COLO829 (cell line): ENCODE measurements at regions not wholly inside any gene's neighbourhood (a gene's known extent, or its start where the extent isn't known, plus 50 kb on each side); places are given as distances from the start of the nearest gene placed in this dataset.
"Not testable (repeated sequence)": the region's sequence is repeated elsewhere in the genome, so short reads cannot be mapped to it uniquely, and the experiment has no call there.

ENCODE experiments used
- DNase-seq: peaks from one replicate; pipeline ENCODE4 v3.0.0; 2012; ENCODE audit warnings: low spot score

DNA sequence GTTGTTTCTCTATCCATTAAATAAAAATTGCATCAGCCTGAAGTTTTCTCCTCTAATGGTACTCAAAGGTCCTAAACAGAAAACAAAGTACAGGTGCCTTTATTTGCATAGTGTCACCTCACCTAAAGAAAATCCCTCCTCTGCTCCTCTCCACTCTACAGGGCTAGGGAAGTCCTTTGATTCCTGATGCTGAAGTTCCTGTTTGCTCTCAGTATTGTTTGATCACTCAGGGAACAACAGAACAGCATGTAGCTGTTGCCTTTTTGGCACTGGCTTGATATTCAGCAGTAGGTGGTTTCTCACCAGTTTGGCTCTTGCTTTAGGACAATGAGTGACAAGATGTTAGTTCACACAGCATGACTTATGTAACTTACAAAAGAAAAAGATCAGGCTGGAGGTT lies 156.2 kb upstream of the SLC7A11 start:
- no peak for DNase-seq

DNA sequence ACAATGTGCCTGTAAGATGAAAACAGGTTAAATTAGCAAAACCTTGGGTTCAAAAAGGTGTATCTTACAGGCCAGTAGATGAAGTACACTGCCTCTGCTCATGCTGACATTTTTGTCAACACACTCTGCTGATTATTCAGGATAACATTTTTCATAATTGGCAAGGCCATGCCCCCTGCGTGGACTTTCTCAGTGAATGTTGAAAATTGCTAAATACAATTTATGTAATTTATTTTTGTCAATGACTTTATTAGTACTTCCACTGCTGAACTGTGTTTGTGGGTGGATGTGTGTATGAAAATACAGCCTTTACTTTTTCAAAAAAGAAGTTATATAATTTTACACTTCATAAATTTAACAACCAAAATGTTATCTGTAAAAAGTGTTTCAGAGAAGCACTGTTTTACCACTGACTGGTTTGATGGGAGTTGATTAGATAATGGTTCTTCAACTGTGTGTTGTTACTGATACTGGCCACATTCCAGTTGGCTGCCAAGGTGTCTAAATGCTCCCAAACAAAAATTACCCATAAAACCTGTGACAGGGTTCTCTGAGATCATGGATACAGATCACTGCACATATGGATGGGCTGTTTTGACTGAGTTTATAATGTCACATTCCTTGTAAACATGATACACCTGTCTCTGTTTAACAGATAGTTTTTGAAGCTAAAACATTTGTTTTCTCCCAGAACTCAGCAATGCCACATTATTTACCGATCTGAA lies 151.9 kb upstream of the SLC7A11 start:
- no peak for DNase-seq

DNA sequence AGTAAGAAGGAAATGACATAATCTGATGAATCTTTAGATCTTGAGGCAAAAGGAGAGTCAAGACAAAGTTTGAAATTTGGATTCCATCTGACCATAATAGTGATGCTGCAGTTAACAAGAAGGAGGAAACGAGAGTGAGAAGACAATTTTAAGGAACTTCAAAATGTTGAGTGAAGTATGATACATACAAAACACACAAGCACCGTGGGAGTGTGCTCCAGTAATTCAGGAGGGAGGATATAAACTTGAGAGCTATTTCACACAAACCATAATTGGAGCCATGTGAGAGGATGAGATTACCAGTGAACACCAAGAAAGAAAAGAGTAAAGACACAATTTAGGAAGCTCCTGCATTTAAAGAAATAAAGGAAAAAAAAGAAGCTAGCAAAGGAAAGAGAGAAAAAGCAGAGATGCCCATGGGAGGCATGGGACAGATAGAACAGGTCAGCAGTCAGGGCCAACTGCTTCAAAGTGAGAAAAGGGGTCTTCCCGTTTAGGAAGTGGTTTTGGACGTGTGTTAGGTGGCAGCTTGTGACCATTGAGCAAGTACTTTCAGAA lies 150.7 kb upstream of the SLC7A11 start:
- DNase-seq: no peak

- no peak for DNase-seq
These were observed 148.0 kb upstream of the SLC7A11 start for GRCh38 chr4:138389976-138390685.

DNA sequence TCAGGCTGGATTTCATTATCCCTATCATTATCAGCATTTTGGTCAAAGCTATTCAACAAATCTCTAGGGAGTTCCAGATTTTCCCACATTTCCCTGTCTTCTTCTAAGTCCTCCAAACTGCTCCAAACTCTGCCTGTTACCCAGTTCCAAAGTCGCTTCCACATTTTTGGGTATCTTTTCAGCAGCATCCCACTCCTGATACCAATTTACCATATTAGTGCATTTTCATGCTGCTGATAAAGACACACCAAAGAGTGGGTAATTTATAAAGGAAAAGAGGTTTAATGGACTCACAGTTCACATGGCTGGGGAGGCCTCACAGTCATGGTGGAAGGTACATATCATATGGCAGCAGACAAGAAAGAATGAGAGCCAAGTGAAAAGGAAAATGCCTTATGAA lies 132.8 kb upstream of the SLC7A11 start:
- DNase-seq: no peak

- no peak for DNase-seq
These were observed 125.8 kb upstream of the SLC7A11 start for GRCh38 chr4:138367942-138368341.

DNA sequence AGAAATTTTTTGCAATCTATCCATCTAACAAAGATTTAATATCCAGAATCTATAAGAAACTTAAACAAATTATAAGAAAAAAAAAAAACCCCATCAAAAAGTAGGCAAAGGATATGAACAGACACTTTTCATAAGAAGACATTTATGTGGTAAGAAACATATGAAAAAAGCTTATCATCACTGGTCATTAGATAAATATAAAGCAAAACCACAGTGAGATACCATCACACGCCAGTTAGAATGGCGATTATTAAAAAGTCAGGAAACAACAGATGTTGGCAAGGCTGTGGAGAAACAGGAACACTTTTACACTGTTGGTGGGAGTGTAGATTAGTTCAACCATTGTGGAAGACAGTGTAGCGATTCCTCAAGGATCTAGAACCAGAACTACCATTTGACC lies 110.3 kb upstream of the SLC7A11 start:
- DNase-seq: not testable (repeated sequence)

DNA sequence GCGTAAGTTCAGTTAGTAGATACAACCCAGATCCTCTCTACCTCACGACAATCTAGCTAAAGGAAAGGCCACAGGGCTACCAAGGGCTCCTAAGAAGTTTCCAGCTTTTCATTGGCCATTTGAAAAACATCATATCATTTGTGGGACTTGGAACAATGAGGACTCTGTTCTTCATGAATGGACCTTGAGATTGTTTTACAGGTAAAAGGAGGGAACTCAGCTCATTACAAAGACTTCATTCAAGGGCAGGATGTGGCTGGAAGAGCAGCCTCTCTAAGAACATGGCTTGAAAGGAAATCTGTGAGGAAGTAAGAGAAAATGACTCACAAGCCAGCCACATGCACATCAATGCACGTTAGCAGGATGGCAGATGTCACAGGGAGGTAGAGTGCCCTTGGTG lies 105.9 kb upstream of the SLC7A11 start:
- DNase-seq: peak; percentile 92

DNA sequence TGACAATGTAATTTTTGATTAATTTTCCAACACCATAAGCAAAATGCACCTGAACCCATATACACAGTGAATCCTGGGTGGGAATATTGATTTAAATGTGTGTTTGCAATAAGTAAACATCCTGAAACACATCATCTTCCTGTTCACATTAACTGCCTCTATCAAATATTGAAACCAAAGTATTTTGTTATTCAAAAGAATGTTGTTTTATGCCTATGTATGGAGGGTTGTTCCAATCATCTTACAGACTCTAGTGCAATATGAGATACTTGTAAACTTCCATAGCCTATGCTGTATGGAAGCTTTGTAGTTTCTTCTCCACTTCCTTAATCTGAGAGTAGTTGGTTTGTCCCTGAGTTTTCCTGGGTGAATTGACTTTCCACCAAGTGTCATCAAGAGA lies 105.4 kb upstream of the SLC7A11 start:
- no peak for DNase-seq

- no peak for DNase-seq
These were observed 102.7 kb upstream of the SLC7A11 start for GRCh38 chr4:138344851-138345250.

DNA sequence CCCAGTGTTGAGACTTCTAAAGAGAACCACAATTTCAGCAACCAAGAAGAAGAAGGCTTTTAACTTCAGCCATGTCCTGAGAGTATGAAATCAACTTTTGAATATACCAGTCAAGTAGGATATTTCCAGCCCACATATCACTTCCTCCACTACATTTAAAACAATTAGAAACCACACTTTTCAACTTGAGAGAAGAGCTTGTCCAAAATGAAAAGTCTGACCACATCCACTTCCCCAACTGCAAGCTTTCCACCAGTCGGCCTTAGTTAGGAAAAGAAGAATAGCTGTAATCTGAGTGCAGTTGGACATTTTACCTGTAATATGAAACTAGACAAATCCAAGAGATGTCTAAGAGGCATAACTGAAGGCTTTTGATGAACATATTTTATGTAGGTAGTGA lies 101.9 kb upstream of the SLC7A11 start:
- no peak for DNase-seq

GRCh38 chr4:138341739-138342415 lies 99.7 kb upstream of the SLC7A11 start:
- DNase-seq: no peak

DNA sequence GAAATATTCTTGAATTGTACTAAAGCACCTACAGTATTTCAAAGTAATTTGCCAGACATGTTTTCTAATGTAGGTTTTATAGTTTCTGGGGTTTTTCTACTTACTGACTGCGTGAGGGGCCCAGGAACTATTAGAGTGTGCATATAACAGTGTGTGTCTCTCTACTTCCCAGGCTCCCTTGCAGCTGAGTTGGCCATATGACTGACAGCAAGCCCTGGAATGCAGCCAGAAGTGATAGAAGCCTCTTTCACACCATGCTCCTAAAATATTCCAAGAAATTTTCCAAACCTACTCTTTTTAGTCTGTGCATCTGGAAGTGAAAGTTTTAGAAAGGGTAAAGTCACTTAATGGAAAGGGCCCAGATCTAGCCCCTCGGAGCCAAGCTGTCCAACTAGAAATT lies 96.7 kb upstream of the SLC7A11 start:
- DNase-seq: no peak

- DNase-seq: not testable (repeated sequence)
These were observed 96.1 kb upstream of the SLC7A11 start for GRCh38 chr4:138338222-138338621.

GRCh38 chr4:138334346-138335016 lies 92.3 kb upstream of the SLC7A11 start:
- DNase-seq: no peak

DNA sequence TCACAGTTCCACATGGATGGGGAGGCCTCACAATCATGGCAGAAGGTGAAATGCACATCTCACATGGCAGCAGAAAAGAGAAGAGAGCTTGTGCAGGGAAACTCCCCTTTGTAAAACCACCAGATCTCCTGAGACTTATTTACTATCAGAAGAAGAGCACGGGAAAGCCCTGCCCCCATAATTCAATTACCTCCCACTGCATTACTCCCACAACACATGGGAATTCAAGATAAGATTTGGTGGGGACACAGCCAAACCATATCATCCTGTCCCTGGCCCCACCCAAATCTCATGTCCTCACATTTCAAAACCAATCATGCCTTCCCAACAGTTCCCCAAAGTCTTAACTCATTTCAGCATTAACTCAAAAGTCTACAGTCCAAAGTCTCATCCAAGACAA lies 90.3 kb upstream of the SLC7A11 start:
- DNase-seq: not testable (repeated sequence)

GRCh38 chr4:138330531-138330930 lies 88.4 kb upstream of the SLC7A11 start:
- no peak for DNase-seq

DNA sequence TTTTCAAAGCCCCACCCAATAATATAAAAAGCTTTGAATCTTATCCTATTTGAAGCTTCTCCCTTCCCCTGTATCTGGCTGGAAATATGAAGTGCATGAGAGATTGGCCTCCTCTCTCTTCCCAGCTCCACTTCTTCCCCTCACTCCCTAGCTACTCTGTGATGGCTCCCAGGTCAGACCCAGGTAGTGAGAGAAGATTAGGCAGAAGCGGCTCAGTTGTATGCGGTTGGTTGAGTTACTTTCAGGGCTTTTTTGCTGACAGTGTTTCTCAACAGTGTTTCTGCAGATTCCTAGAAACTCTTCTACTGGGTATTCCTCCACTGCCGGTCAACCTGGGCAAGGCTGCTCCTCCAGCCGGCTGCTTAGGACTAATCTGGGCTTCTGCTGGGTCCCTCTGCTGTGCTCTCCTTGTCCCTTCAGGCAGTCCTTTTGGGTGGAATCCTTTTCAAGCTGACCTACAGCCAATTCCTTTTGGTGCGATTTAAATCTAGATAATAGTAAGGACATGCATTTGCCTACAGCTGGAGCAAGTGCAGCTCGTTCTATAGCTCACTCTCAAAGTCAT lies 87.4 kb upstream of the SLC7A11 start:
- no peak for DNase-seq

DNA sequence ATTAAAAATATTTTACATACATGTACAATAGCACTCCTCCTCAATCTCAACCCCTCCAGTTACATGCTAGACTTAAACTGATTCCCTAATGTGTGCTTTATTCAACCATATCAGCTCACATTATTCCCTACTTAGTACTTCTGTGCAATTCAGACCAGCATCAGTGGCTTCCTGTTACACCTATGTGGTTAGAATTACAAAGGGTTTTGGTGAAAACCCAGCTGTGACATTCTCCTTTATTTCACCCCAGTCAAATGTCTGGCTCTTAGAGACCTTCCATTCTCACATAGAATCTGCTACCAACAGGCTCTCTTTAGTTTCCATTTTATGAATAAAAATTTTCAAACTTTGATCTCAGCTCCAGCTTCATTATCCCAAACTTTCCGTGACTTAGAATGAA lies 85.2 kb upstream of the SLC7A11 start:
- no peak for DNase-seq

DNA sequence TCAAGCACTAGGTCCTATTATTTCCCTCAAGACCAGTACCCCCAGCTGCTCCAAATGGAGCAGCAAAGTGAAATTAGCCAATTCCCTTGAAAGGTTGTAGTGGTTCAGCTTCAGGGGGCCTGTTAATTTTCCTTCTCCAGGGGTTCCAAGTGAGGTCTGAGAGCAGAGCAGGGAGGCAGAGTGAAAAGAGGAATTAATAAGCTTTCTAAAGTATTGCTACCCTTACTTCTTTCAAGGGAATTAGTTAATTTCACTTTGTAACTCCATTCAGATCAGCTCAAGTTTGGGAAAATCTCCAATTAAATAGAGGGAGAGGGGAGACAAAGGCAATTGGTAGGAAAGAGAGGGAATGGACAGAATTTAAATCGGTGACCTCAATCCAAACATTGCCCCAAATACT lies 78.7 kb upstream of the SLC7A11 start:
- DNase-seq: no peak

DNA sequence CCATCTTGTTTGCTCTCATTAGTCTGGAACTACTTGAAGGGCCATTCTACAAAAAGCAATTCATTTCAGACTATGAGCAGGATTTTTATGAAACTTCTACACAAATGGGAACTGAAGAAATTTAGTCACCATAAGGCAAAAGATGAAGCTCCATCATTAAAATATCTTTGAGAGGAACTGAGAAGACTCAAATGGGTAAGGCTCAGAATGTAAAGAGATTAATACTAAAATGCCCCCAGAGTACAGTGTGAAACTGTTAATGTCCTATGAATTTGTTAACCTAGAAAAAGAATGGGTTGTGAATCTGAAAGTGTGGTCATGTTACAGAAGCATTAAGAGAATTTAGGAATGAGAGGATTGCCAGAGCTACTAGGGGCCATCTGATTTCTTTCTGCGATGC lies 77.9 kb upstream of the SLC7A11 start:
- no peak for DNase-seq

- no peak for DNase-seq
These were observed 75.1 kb upstream of the SLC7A11 start for GRCh38 chr4:138317175-138317748.
